Glutamatergic neuron (in vitro differentiated cells): ENCODE measurements at regions not wholly inside any gene's neighbourhood (a gene's known extent, or its start where the extent isn't known, plus 50 kb on each side); places are given as distances from the start of the nearest gene placed in this dataset.
"Not testable (repeated sequence)": the region's sequence is repeated elsewhere in the genome, so short reads cannot be mapped to it uniquely, and the experiment has no call there.

Source experiments
- DNase-seq: peaks from one replicate; pipeline ENCODE4 v3.0.0; 2022
- H3K27ac Mint-ChIP-seq: one replicate; pipeline ENCODE4 v1.8.0; 2020; ENCODE audit warnings: mild to moderate bottlenecking, mixed read lengths, inconsistent platforms; ENCODE audit not compliant: unreplicated experiment
- H3K27me3 Mint-ChIP-seq: one replicate; pipeline ENCODE4 v1.8.0; 2020; ENCODE audit warnings: mild to moderate bottlenecking, moderate library complexity, mixed read lengths, inconsistent platforms; ENCODE audit not compliant: unreplicated experiment
- H3K36me3 Mint-ChIP-seq: one replicate; pipeline ENCODE4 v1.8.0; 2020; ENCODE audit warnings: mild to moderate bottlenecking, mixed read lengths, inconsistent platforms; ENCODE audit not compliant: unreplicated experiment
- H3K4me1 Mint-ChIP-seq: one replicate; pipeline ENCODE4 v1.8.0; 2020; ENCODE audit warnings: mild to moderate bottlenecking, low read depth, mixed read lengths, inconsistent platforms; ENCODE audit not compliant: unreplicated experiment
- H3K4me3 Mint-ChIP-seq: one replicate; pipeline ENCODE4 v1.8.0; 2020; ENCODE audit warnings: mild to moderate bottlenecking, mixed read lengths, inconsistent platforms; ENCODE audit not compliant: unreplicated experiment
- H3K9me3 Mint-ChIP-seq: one replicate; pipeline ENCODE4 v1.8.0; 2020; ENCODE audit warnings: mild to moderate bottlenecking, moderate library complexity, mixed read lengths, inconsistent platforms; ENCODE audit not compliant: unreplicated experiment
- CTCF ChIP-seq: fragments of 200-600 bp; sonication (generic); IDR thresholded peaks from one replicate; pipeline ENCODE4 v1.5.0; 2021; ENCODE audit not compliant: partially characterized antibody, unreplicated experiment

DNA sequence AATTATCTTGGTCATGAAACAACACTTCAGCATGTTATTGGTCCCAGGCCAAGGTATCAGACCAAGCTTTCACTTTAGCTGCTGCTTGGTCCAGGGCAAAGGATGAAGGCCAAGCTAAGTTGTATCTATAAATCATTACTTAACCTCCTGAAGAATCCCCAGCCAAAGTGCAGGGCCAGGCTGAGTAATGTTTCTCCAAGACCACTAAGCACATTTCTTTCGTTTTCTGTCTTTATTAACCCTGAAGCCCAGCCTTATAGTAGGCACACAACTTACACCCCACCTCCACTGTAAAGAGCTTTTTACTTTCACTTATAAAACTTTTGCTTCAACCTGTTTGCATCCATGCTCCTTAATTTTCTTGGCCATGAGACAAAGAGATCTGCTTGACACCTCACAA is 167.3 kb downstream of the RBMY1A1 start:
- H3K27me3 Mint-ChIP-seq, H3K4me3 Mint-ChIP-seq, H3K36me3 Mint-ChIP-seq, H3K27ac Mint-ChIP-seq, DNase-seq, H3K9me3 Mint-ChIP-seq, H3K4me1 Mint-ChIP-seq: not testable (repeated sequence)

- not testable (repeated sequence) for H3K4me3 Mint-ChIP-seq, H3K9me3 Mint-ChIP-seq, H3K27me3 Mint-ChIP-seq, H3K27ac Mint-ChIP-seq, H3K36me3 Mint-ChIP-seq, DNase-seq, H3K4me1 Mint-ChIP-seq
Measured at GRCh38 chrY:21702927-21703326, 168.2 kb downstream of the RBMY1A1 start.

GRCh38 chrY:21705309-21705708 is 170.6 kb downstream of the RBMY1A1 start:
- no peaks in the 10 kb centered on the region for H3K27me3 Mint-ChIP-seq
- H3K36me3 Mint-ChIP-seq = no peaks in the 10 kb centered on the region
- H3K4me1 Mint-ChIP-seq = no peaks in the 10 kb centered on the region

DNA sequence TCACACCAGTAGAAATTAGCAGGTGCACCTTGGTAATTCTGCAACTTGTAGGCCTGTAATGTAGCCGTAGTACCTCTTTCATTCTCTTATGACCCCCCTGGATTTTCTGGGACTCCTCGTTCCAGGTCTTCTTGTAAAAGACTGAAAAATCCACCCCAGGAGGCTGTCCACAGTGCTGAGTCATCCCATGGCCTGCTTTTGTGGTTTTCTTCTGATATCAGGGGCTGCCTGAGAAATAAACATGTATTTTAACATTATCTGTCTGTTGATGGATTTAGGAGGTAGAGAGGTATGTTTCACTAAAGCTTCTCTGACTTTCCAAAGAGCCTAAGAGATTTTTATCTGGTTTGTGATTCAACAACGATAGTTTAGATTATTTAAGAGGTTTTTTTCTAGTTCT is 171.9 kb downstream of the RBMY1A1 start:
- H3K4me3 Mint-ChIP-seq, DNase-seq, H3K36me3 Mint-ChIP-seq, H3K27ac Mint-ChIP-seq, H3K9me3 Mint-ChIP-seq, H3K4me1 Mint-ChIP-seq, H3K27me3 Mint-ChIP-seq: not testable (repeated sequence)

More at GRCh38 chrY:21705309-21705708, 170.6 kb downstream of the RBMY1A1 start:
- TF ChIP-seq CTCF = no peak
- Mint-ChIP-seq H3K27ac (no peak overlapping the region), H3K9me3 (no peaks in the 10 kb centered on the region), H3K4me3 (no peak overlapping the region)
- DNase-seq = no peak

DNA sequence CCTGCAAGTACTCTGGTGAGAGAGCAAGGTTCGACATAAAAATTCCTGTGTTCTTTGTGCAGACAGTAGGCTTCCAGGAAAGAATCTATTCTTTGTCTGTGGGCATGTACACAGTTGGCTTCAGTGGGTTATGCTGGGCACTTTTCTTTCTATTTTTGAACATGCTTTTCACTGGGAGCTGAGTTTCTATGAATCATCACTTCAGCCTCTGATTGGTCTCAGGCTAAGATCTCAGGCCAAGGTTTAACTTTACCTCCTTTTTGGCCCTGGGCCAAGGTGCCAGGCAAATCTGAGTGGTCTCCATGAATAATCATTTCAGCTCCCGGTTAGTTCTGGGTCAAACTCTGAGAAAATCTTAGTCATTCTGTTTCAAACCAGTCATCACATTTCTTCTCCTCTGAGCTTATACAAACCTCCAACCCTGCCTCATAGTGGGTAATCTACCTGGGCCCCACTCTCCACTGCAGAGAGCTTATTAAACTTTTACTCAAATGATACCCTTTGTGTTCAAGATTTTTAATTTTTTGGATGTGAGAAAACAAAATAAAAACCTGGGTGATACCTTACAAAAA is 158.8 kb downstream of the RBMY1D start:
- H3K27ac Mint-ChIP-seq, H3K9me3 Mint-ChIP-seq, H3K4me3 Mint-ChIP-seq, DNase-seq, H3K4me1 Mint-ChIP-seq, H3K36me3 Mint-ChIP-seq, H3K27me3 Mint-ChIP-seq: not testable (repeated sequence)

DNA sequence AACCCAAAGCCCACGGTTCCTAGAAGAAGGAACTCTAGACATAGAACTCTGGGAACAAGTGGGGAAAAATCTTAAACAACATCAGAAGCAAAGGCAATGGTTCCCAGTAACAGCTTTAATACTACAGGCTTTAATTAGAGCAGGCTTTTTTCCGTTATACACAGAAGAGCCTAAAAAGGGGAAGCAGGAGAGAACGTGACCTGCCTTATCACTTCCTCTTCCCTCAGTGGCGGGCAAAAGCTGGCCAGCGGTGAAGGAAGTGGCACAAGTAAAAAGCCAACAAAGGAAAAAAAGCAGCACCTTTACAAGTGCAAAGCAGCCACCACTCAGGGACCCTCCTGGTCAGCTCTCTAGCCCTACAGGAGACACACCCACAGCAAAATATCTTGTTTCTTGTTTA is 149.3 kb downstream of the RBMY1D start:
- not testable (repeated sequence) for H3K36me3 Mint-ChIP-seq, H3K4me1 Mint-ChIP-seq, H3K9me3 Mint-ChIP-seq, H3K27me3 Mint-ChIP-seq, DNase-seq, H3K27ac Mint-ChIP-seq, H3K4me3 Mint-ChIP-seq

- DNase-seq, H3K9me3 Mint-ChIP-seq, H3K4me3 Mint-ChIP-seq, H3K27ac Mint-ChIP-seq, H3K36me3 Mint-ChIP-seq, H3K4me1 Mint-ChIP-seq, H3K27me3 Mint-ChIP-seq: not testable (repeated sequence)
Measured at GRCh38 chrY:21760243-21760642, 134.1 kb downstream of the RBMY1D start.

DNA sequence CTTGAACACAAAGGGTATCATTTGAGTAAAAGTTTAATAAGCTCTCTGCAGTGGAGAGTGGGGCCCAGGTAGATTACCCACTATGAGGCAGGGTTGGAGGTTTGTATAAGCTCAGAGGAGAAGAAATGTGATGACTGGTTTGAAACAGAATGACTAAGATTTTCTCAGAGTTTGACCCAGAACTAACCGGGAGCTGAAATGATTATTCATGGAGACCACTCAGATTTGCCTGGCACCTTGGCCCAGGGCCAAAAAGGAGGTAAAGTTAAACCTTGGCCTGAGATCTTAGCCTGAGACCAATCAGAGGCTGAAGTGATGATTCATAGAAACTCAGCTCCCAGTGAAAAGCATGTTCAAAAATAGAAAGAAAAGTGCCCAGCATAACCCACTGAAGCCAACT is 126.5 kb downstream of the RBMY1D start:
- not testable (repeated sequence) for H3K4me3 Mint-ChIP-seq, H3K36me3 Mint-ChIP-seq, H3K27ac Mint-ChIP-seq, H3K9me3 Mint-ChIP-seq, DNase-seq, H3K4me1 Mint-ChIP-seq, H3K27me3 Mint-ChIP-seq

DNA sequence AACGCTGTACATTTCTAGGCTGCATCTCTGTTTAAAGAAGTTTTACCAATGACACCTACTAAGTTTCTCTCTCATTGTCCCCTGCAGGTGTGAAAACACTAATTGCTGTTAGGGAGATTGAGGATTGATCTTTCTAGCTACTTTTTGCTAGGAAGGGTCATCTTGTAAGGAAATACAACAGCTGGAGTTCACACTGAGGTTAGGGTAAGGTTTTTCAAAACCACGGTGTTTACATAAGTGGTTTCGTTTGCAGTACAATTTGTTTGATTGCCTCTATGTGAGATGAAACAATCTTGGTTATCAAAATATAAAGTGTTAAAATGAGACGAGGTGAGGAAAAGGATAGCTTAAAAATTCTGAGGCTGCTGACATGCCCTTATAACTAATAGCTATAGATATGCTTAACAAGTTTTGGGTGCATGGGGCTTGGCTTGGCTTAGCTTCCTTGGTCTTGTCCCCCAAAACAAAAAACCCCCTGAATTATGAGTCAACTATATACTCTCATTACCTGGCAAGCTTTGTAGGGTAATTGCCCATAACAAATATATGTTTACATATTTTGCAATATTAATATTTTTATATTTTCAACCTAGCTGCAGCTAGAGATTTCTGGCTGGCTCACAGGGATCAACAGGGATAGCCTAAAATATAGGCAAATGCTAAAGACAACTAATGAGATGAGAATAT is 112.0 kb downstream of the RBMY1D start:
- DNase-seq, H3K9me3 Mint-ChIP-seq, H3K27ac Mint-ChIP-seq, H3K36me3 Mint-ChIP-seq, H3K4me3 Mint-ChIP-seq, H3K27me3 Mint-ChIP-seq, H3K4me1 Mint-ChIP-seq: not testable (repeated sequence)
